ENCODE measurements at regions not wholly inside any gene's neighbourhood (a gene's known extent, or its start where the extent isn't known, plus 50 kb on each side); places are given as distances from the start of the nearest gene placed in this dataset.
"Not testable (repeated sequence)": the region's sequence is repeated elsewhere in the genome, so short reads cannot be mapped to it uniquely, and the experiment has no call there.

- no peak for DNase-seq (ENCODE audit: low read depth)
These were observed 84.7 kb downstream of the IRX5 start for GRCh38 chr16:55015181-55015913.

GRCh38 chr16:55016515-55016914 is 85.8 kb downstream of the IRX5 start:
- no peak for DNase-seq (ENCODE audit: low read depth)

- DNase-seq (ENCODE audit: low read depth) = no peak
These were observed 86.7 kb downstream of the IRX5 start for GRCh38 chr16:55017321-55017720.

DNA sequence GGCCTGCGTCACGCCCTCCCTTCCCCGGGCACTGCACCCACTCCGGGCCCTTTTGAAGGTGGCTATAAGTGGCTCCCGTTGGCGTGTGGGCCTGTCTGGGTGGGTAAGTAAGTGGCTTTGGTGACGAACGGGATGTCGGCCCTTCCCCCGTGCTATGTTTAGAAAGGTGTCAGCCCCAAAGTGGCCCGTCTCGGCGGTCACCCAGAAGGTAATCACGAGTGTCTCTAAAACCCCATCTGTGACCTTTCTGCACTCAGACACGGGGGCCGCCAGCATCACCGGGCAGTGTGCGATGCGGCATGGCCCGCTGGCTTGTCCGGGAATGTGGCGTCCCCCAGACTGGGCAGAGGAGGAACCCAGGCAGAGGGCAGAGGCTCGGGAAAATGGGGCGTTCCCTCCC is 88.2 kb downstream of the IRX5 start:
- DNase-seq (ENCODE audit: low read depth) = no peak

DNA sequence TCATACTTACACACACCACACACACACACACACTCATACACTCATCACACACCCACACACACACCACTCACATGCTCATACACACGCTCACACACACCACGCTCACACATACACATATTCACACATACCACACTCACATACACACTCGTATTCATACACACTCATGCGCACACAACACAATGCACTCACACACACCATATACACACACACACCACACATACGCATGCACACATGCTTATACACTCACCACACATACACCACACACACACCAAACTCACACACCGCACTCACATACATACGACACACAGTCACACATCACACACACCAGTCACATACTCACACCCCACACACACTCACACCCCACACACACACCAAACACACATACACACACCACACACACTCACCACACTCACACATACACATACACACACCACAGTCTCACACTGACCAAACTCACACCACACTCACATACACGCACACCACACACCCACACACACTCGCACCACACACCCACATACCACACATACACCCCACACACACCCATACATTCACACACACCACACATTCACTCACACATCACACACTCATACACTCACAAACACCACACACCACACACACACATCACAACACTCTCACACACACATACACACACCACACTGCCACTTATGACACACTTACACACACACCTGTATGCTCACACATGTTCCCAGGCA is 88.9 kb downstream of the IRX5 start:
- DNase-seq (ENCODE audit: low read depth) = no peak

DNA sequence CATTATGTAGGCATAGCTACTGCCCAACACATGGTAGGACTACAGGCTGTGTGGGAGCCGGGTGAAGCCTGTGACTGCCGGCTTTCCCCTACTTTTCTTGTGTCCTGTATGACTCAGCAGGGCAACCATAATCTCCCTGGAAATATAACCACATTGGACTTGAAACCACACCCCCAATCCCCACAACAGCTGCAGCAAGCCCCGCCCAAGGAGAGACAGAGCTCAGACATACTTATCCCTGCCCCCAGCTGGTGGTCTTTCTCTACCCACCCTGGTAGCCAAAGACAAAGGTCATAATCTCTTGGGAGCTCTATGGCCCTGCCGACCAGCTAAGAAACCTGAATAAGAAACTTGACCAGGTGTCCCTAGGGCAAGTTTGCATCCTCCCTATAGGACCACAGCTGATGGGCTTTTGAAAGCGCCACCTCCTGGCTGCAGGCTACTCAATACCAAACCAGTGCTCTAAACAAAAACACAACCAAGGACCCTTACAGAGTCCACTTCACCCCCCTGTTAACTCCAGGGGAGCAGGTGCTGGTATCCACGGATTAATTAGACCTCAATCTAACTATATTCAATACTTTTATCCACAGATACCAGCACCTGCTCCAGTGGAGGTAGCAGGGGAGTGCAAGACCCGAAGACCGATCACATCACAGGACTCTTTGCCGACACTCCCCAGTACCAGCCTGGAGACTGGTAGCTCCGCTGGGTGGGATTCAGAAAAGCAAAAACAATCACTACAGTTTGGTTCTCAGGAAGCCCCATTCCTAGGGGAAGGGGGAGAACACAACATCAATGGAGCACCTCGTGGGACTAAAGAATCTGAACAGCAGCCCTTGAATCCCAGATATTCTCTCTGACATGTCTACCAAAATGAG is 91.2 kb downstream of the IRX5 start:
- DNase-seq (ENCODE audit: low read depth) = peak; percentile 85

GRCh38 chr16:55027260-55027659 is 96.6 kb downstream of the IRX5 start:
- DNase-seq (ENCODE audit: low read depth) = not testable (repeated sequence)

- DNase-seq (ENCODE audit: low read depth) = no peak
These were observed 98.8 kb downstream of the IRX5 start for GRCh38 chr16:55029509-55029908.

DNA sequence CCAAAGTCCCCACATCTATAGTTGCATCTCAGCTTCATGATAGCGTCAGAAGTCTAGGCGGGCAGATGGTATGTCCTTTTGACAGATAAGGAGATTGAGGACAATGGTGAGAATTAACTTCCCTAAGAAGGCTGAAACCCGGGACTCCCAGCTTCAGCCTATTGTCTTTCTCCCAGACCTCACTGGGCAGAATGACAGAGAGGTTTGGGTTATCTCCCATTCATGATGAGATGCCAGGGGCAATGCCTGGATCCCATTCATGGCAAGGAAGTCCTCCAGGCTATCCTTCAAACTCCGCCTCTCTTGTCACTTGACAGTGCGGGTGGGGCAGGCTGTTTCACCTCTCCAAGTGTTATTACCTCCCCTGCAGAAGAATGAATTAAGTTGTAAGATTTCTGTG is 100.3 kb downstream of the IRX5 start:
- no peak for DNase-seq (ENCODE audit: low read depth)

GRCh38 chr16:55031481-55031880 is 100.8 kb downstream of the IRX5 start:
- no peak for DNase-seq (ENCODE audit: low read depth)

DNA sequence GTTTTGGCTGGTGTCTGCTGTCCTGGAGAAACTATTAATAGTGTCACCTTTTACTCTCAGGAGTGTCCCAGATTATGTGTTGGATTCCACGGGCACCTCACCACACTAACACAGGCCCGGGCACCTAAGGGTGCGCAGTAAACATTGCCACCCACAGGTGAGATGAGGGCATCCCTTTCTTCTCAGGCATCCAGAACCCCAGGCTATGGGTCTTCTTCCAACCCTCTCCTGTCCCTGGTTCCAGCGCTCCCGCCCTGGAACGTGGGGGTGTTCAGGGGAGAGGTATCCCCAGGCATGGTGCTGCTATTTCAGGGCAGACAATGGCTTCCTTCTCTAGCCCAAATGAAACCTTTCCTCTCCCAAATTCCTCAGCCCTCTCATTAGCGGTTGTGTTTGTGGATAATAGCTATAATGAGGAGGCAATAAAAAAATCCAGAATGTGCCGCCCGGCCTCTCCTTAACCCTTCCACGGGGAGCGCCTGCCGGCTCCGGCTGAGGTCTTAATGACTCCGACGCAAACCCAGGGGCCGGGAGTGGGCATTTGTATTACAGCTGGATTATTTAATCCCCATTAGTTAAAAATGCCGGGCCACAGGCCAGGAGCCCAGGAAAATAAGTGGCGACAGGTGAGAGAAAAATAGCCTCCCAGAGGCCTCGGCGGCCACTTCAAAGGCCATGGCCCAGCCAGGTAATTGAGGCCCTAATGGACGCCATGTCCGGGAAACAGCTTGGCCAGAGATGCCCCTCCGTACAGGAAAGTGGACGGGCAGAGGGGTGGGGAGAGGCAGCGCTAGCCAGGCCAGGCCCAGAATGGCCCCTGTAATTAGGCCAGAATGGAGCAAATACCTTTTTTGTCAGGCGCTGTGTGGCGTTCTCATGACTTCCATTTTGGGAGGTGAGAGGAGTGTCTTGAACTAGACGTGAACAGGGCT is 102.8 kb downstream of the IRX5 start:
- DNase-seq (ENCODE audit: low read depth) = no peak

GRCh38 chr16:55035029-55035428 is 104.4 kb downstream of the IRX5 start:
- DNase-seq (ENCODE audit: low read depth) = peak; percentile 13

DNA sequence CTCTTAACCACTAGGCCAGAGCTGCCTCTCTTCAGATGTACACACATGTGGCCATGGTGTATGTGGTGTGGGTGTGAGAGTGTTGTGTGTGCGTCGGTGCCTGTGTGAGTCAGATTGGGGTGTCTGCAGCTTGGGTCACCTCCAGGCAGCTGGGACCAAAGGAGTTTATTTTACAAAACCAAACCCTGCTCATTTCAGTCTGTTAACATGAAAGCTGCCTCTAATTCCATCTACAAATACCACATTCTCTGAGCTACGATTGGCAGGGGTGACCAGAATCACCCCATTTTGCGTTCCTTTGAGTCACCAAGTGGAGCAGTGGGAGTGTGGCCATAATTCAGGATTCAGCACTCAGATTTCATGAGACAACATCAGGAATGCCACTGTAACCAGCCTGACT is 105.3 kb downstream of the IRX5 start:
- no peak for DNase-seq (ENCODE audit: low read depth)

- DNase-seq (ENCODE audit: low read depth) = no peak
These were observed 105.7 kb downstream of the IRX5 start for GRCh38 chr16:55036371-55036821.

- DNase-seq (ENCODE audit: low read depth) = no peak
These were observed 106.4 kb downstream of the IRX5 start for GRCh38 chr16:55037046-55037445.

- no peak for DNase-seq (ENCODE audit: low read depth)
These were observed 107.3 kb downstream of the IRX5 start for GRCh38 chr16:55037966-55038365.

GRCh38 chr16:55039042-55039441 is 108.4 kb downstream of the IRX5 start:
- no peak for DNase-seq (ENCODE audit: low read depth)

- DNase-seq (ENCODE audit: low read depth) = no peak
These were observed 108.8 kb downstream of the IRX5 start for GRCh38 chr16:55039511-55039910.

DNA sequence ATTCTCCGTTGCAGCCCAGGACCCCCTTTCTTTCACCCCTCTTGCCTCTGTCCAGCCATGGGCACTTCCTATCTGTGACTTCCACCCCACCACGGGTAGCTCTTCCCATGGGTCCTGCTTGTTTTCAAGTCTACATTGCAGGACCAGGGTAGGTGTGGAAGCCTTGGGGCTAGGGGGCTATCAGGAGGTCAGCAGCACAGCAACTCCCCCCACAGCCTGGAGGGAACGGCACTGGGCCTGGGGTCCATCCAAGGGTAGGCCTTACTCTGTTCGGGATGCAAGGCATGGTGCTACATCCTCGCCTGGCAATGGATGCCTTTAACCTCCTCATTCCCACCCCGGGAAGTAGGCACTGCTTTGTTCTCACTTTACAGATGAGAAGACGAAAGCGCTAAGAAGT is 109.3 kb downstream of the IRX5 start:
- DNase-seq (ENCODE audit: low read depth) = no peak

DNA sequence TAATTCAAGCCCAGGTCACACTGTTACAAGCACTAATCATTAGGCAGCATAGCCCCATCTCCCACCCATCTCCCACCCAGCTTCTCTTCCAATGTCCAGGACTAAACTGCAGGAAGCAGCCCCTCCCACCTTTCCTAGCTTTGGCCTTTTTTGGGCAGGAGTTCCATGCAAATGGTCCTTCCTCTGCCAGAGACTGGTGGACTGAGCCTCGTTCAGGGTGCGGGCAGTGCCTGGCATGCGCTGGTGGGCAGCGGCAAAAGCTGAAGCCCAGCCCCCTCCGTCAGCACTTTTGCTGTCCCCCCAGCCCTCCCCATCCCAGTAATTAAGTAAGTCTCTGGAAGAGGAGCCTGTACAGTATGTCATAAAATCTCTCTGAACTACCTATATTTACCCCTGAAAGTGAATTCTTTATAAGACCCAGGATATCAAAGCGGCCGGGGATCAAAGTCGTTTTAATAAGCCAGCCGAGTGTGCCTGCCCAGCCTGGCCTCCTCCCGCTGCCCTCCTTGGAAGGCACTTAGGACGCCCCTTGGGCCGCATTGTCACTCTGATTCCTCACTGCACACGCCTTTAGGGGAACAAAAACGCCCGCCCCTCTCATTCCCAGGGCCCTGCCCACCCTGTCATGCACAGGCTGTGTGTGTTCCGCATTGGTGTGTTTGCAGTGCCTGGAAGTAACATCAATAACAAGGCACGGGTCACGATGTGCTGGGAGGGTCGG is 109.9 kb downstream of the IRX5 start:
- no peak for DNase-seq (ENCODE audit: low read depth)

Data from HT1080 (cell line).